ENCODE measurements at regions not wholly inside any gene's neighbourhood (a gene's known extent, or its start where the extent isn't known, plus 50 kb on each side); places are given as distances from the start of the nearest gene placed in this dataset.

GRCh38 chr1:221109930-221110329, 230.7 kb downstream of the HLX start:
- no peak for TF ChIP-seq CTCF (optimal IDR thresholded peaks at IDR 0.05 in 1 of 3, IDR thresholded peaks at IDR 0.05 in 1 of 3, conservative IDR thresholded peaks at IDR 0.05 in 1 of 3; ENCODE audit: extremely low read depth in 1 of 3, insufficient read depth in 2 of 3, low read length in 3 of 3)
- TF ChIP-seq EZH2 (IDR thresholded peaks at IDR 0.05; ENCODE audit: low read length): no peak
